ENCODE measurements at regions not wholly inside any gene's neighbourhood (a gene's known extent, or its start where the extent isn't known, plus 50 kb on each side); places are given as distances from the start of the nearest gene placed in this dataset.

DNA sequence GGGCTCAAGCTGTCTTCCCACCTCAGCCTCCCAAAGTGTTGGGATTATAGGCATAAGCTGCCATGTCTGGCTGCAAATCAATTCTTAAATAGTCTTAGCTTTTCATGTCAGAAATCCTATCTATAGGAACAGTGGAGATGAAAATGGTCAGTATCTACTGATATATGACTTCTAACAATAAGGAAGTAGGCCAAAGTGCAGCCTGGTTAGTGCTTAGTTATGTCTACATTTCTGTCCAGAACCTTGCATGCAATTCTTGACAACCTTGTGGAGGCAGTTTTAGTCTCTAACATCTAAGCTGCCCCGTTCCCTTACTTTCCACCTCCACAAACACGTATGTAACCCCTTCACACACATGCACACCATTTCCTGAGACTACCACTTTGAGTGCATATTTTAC is 169.2 kb upstream of the SPATS2L start:
- TF ChIP-seq, protein P1, sequence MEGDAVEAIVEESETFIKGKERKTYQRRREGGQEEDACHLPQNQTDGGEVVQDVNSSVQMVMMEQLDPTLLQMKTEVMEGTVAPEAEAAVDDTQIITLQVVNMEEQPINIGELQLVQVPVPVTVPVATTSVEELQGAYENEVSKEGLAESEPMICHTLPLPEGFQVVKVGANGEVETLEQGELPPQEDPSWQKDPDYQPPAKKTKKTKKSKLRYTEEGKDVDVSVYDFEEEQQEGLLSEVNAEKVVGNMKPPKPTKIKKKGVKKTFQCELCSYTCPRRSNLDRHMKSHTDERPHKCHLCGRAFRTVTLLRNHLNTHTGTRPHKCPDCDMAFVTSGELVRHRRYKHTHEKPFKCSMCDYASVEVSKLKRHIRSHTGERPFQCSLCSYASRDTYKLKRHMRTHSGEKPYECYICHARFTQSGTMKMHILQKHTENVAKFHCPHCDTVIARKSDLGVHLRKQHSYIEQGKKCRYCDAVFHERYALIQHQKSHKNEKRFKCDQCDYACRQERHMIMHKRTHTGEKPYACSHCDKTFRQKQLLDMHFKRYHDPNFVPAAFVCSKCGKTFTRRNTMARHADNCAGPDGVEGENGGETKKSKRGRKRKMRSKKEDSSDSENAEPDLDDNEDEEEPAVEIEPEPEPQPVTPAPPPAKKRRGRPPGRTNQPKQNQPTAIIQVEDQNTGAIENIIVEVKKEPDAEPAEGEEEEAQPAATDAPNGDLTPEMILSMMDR (IDR thresholded peaks at IDR 0.05), result no peak
- TF ChIP-seq EZH2 (IDR thresholded peaks at IDR 0.05; ENCODE audit: borderline replicate concordance, insufficient read depth, low read depth, low read length, poor library complexity, severe bottlenecking), result no peak

Measured in B cell (primary cell).